OCI-M1 (cell line): ENCODE measurements at regions not wholly inside any gene's neighbourhood (a gene's known extent, or its start where the extent isn't known, plus 50 kb on each side); places are given as distances from the start of the nearest gene placed in this dataset.

ENCODE experiments used
- DNase-seq: peaks from one replicate; lab custom pipeline; 2025; lab: John Stamatoyannopoulos, UW

- no peak for DNase-seq
Observed at GRCh38 chr14:64639340-64639821, 64.8 kb upstream of the PLEKHG3 start.

GRCh38 chr14:64640839-64641238 lies 63.4 kb upstream of the PLEKHG3 start:
- no peak for DNase-seq

DNA sequence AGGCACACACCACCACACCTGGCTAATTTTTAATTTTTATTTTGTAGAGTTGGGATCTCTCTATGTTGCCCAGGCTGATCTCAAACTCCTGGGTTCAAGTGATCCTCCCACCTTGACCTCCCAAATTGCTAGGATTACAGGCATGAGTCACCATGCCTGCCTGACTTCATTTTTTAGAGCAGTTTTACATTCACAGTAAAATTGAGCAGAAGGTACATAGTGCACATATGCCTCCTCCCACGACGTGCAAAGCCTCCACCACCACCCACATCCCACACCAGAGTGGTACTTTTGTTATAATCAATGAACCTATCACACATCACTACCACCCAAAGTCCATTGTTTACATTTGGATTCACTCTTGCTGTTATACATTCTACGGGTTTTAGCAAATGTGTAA lies 62.5 kb upstream of the PLEKHG3 start:
- DNase-seq = no peak

GRCh38 chr14:64643709-64644108 lies 60.5 kb upstream of the PLEKHG3 start:
- no peak for DNase-seq

- no peak for DNase-seq
Observed at GRCh38 chr14:64644629-64645028, 59.6 kb upstream of the PLEKHG3 start.

DNA sequence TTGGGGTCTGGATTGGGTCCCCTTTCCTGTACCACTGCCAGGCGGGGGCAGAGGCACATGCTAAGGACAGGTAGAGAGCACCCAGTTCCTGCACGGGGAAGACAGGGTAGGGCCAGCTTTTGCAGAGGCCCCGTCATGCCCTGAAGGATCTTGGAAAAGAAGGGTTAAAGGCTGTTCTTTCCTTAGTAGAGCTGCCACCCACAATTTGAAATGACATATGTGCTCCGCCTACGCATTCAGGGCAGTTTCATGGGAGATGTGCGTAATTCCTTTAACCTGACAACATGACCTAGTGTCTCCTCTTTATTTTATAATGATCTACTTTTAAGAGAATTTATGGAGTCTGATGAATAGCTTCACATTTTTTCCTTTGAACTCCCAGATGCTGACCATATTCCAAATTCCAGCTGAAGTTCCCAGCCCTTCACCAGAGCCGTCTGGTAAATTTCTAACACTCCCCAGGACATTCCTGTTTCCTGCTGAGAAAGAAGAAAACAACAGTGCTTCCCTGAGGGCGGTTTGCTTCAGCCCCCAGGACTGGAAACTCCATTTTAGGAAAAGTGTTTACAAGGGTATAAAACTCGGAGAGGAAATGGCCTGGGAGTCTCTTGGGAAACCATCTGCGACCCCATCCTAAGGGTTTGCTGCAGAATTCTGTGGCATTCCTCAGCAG lies 58.9 kb upstream of the PLEKHG3 start:
- no peak for DNase-seq

DNA sequence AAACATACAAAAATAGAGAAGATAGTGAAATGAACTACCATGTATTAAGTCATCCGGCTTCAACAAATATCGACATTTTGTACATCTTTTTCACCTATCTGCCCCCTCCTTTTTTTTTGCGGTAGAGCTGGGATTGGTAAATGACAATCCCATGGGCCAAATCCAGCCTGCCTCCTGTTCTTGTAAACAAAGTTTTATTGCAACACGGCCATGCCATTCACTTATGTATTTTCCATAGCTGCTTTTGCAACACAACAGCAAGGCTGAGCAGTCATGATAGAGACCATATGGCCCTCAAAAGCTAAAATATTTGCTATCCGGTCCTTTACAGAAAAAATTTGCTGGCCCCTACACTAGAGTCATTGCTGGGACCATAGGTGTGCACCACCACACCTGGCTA lies 58.1 kb upstream of the PLEKHG3 start:
- DNase-seq = no peak

GRCh38 chr14:64649383-64649998 lies 54.7 kb upstream of the PLEKHG3 start:
- DNase-seq = no peak

- no peak for DNase-seq
Observed at GRCh38 chr14:64653900-64654245, 50.4 kb upstream of the PLEKHG3 start.

- DNase-seq = peak; percentile 38
Observed at GRCh38 chr14:64654246-64654900, 49.9 kb upstream of the PLEKHG3 start.
